ENCODE measurements at regions not wholly inside any gene's neighbourhood (a gene's known extent, or its start where the extent isn't known, plus 50 kb on each side); places are given as distances from the start of the nearest gene placed in this dataset.

DNA sequence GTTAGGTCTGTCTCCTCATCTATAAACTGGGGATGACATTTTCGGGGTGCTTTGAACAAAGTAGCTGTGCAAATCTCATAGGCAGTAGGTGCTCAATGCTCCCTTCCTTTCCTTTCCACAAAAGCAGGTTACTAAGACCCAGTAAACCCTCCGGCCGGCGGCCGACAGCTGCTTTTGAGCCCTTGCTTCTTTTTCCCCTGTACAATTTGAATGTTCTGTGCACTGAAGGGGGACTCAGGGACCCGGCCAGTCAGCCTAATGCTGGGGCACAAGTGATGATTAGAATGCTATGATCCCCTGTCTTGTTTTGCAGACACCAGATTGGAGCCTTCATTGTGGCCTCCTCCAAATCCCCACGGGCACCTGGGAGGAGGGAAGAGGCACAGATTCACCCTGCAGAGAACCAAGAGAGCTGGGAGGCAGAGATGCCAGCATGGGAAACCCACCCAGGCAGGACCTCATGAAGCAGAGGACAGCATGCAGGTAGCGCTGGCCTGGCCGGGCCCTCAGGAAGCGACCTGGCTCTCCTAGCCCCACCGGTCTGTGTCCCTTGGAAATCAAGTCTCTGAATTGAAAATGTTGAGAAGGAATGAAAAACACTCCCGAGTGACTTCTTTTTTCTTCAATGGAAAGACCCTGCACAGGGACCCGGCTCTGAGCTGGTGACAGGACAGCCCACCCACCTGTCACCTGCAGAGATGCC, 128.6 kb upstream of the HDAC4 start:
- H3K9me1 ChIP-seq (ENCODE audit: control insufficient read depth, insufficient read depth, low read length): no peaks in the 10 kb centered on the region
- DNase-seq (ENCODE audit: extremely low read depth in 1 of 4, low spot score in 3 of 4): no peak
- H2AFZ ChIP-seq (ENCODE audit: low read depth, low read length): no peak overlapping the region
- TF ChIP-seq MAFK (IDR thresholded peaks at IDR 0.05; ENCODE audit: low read length) (no peak), GTF2F1 (IDR thresholded peaks at IDR 0.05; ENCODE audit: low read depth, low read length) (no peak), MLLT1 (IDR thresholded peaks at IDR 0.05) (no peak), NR4A1 (CRISPR knock-in tag; IDR thresholded peaks at IDR 0.05) (no peak), NR4A1 (tag; IDR thresholded peaks at IDR 0.05) (no peak), KDM1A (IDR thresholded peaks at IDR 0.05) (no peak), RBM25 (IDR thresholded peaks at IDR 0.05; ENCODE audit: low read depth, low read length, severe bottlenecking) (no peak), SRSF1 (IDR thresholded peaks at IDR 0.05; ENCODE audit: low read depth, low read length) (no peak), GABPB2 (CRISPR knock-in tag; conservative IDR thresholded peaks at IDR 0.05) (no peak), MECOM (CRISPR knock-in tag; IDR thresholded peaks at IDR 0.05) (no peak)
- no peaks in the 10 kb centered on the region for H4K20me1 ChIP-seq (replicated peaks; ENCODE audit: control insufficient read depth, insufficient read depth, low read length)
- no peaks in the 10 kb centered on the region for H3K4me1 ChIP-seq (replicated peaks in 1 of 2; ENCODE audit: control insufficient read depth in 2 of 2, insufficient read depth in 2 of 2, low read length in 2 of 2)
- peaks cover 0 to 23% of the 10 kb centered on the region in 2 experiments; a peak in 2 of 5 replicates for H3K27me3 ChIP-seq (ENCODE audit: control insufficient read depth in 2 of 2, insufficient read depth in 2 of 2, low read length in 2 of 2)
- H3K27ac ChIP-seq (ENCODE audit: extremely low read depth, low read depth, low read length): no peak overlapping the region
- in situ Hi-C loops (cut with MboI) (no loop called here), intact Hi-C loops (cut with micrococcal nuclease) (no loop called here)
- no peak overlapping the region for H3K4me3 ChIP-seq
- no peak for ATAC-seq
- ChIA-PET POLR2A (no interaction called here), CTCF (ENCODE audit: low intra/inter-chr PET ratio) (no interaction called here)
- no peaks in the 10 kb centered on the region for H3K9me3 ChIP-seq (replicated peaks; ENCODE audit: control insufficient read depth, insufficient read depth, low read depth, low read length)
- H3K79me2 ChIP-seq (ENCODE audit: control insufficient read depth, insufficient read depth, low read length): no peaks in the 10 kb centered on the region
- no peak overlapping the region for H3K4me2 ChIP-seq (ENCODE audit: insufficient read depth, low read length)
- 0% methylated on average over 9 of the region's 13 CpGs for WGBS (ENCODE audit: insufficient coverage, low coverage, missing lambda C conversion rate)
- no TSS peak for BruUV-seq (replicated peaks)
- no peak overlapping the region for H3K9ac ChIP-seq (ENCODE audit: insufficient read depth in 1 of 2, low read depth in 2 of 2, low read length in 2 of 2)
- no peak for FAIRE-seq
- no peaks in the 10 kb centered on the region for H3K36me3 ChIP-seq (ENCODE audit: control insufficient read depth, insufficient read depth, low read length)
